ENCODE measurements at regions not wholly inside any gene's neighbourhood (a gene's known extent, or its start where the extent isn't known, plus 50 kb on each side); places are given as distances from the start of the nearest gene placed in this dataset.

DNA sequence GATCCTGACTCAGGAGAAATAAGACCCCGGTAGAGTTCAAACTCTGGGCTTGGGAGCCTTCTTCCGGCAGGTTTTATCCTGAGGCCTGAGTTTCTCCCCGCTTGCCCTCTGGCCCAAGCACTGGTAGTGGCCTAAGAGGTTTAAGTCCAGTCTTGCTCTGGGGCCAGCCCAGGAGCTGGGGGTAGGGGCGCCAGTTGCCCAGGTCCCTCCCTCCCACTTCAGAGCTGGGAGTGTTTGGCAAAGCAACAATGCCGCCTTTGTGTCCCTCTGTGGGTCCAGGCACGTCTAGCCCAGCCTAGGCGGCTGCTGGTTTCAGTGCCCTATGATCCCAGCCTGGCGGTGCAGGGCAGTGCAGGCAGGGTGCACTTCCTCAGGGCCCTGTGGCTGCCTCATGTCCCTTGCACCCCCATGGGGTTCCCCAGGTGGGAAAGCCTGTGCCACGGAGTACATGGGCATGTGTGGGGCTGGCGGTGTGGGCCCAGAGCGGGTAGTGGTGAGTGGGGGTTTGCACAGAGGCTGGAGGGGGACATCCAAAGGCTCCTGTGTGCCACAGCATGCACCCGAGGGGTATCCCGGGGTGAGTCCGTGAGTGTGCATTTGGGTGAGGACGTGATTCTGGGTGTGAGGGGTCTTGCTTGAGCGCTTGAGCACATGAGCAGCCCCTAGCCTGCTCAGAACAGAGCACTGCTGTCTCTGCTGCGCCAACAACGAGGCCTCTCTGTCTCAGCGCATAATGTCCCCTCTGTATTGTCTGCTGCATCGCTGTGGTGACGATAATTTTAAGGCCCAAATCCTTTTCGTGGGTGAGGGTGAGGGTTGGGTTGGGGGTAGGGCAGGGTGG, 61.7 kb upstream of the PSD2 start:
- CTCF ChIA-PET: no interaction called here
- no peak overlapping the region for H3K27ac ChIP-seq (ENCODE audit: low read depth, low read length)
- no peaks in the 10 kb centered on the region for H3K9me3 ChIP-seq (ENCODE audit: control insufficient read depth, insufficient read depth, low read length)
- H3K4me3 ChIP-seq (ENCODE audit: low read depth, low read length): no peak overlapping the region
- H3K27me3 ChIP-seq (ENCODE audit: control insufficient read depth, insufficient read depth, low read length): no peaks in the 10 kb centered on the region
- DNase-seq (ENCODE audit: low read depth, low spot score): no peak
- TF ChIP-seq, protein P1, sequence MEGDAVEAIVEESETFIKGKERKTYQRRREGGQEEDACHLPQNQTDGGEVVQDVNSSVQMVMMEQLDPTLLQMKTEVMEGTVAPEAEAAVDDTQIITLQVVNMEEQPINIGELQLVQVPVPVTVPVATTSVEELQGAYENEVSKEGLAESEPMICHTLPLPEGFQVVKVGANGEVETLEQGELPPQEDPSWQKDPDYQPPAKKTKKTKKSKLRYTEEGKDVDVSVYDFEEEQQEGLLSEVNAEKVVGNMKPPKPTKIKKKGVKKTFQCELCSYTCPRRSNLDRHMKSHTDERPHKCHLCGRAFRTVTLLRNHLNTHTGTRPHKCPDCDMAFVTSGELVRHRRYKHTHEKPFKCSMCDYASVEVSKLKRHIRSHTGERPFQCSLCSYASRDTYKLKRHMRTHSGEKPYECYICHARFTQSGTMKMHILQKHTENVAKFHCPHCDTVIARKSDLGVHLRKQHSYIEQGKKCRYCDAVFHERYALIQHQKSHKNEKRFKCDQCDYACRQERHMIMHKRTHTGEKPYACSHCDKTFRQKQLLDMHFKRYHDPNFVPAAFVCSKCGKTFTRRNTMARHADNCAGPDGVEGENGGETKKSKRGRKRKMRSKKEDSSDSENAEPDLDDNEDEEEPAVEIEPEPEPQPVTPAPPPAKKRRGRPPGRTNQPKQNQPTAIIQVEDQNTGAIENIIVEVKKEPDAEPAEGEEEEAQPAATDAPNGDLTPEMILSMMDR (IDR thresholded peaks at IDR 0.05; ENCODE audit: low read depth, low read length): no peak
- POLR2A ChIA-PET: no interaction called here

DNA sequence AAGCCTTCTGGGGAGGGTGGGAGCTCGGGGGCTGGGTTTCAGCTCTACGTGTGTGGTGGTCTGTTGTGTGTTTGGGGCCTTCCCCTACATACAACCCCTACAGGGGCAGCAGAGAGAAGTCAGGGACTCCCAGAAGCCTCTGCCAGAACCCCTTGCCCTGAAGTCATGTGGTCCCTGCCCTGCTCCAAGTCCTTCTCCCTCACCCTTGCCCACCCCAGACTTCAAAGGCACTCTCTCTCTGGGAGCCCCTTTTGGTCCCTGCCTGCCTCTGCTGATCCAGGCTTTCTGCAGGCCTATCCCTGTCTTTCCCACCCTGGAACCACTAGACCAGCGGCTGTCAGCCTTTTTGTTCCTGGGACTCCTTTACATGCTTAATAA, 61.1 kb upstream of the PSD2 start:
- CTCF ChIA-PET: no interaction called here
- no peaks in the 10 kb centered on the region for H3K27me3 ChIP-seq (ENCODE audit: control insufficient read depth, insufficient read depth, low read length)
- TF ChIP-seq, protein P1 (IDR thresholded peaks at IDR 0.05; ENCODE audit: low read depth, low read length): no peak
- H3K9me3 ChIP-seq (ENCODE audit: control insufficient read depth, insufficient read depth, low read length): no peaks in the 10 kb centered on the region
- DNase-seq (ENCODE audit: low read depth, low spot score): no peak
- POLR2A ChIA-PET: no interaction called here
- no peak overlapping the region for H3K4me3 ChIP-seq (ENCODE audit: low read depth, low read length)
- H3K27ac ChIP-seq (ENCODE audit: low read depth, low read length): no peak overlapping the region

DNA sequence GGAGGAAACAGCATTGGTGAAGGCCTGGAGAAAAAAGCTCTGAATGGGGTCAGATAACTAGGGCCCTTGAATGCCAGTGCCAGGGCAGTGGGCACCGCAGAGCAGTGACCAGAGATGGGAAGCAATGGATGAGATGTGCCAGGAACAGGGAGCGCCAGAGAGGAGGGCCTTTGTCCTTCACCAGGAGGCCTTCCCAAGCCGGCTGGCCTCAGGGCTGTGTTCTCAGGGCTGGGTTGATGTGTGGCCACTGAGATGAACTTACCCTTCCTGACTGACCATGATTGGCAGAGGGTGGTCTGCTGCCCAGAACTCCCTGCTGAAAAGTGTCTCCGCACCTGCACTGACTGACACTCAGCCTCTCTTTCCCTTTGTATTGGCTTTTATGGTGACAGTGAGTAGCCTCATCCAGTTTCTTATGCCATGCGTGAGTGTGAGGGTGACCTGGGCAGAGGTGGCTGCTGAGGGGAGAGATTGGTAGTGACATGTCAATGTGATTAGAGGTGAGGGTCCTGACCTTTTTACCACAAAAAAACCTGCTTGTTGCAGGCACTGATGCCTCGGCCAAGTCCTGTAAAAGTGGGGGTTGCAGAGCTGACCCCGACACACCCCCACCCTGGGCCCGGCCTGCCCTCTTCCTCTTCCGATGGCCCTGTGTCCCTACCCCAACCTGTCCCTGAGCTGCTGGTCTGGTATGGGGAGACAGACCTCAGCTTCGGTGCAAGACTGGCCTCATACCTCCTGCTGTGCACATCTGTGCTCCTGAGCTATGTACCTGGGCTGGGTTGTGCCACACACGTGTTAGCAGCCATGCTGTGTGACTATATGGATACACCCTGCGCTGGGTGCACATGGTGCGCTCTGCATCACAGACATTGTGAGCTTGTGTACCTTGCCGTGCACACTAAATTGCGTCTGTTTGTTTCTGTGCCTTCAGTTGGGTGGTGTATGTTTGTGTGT, 57.1 kb upstream of the PSD2 start:
- ChIA-PET CTCF (interaction anchor here (1.0 to 2.0 kb wide), 2 partner anchors 27 to 105 kb away, joined by 3 to 9 read pairs; no protein-coding TSS in a partner anchor), POLR2A (interaction anchor here (0.8 kb wide), 1 partner anchor 37 kb away, joined by 3 read pairs; no protein-coding TSS in a partner anchor)
- Histone ChIP-seq H3K9me3 (ENCODE audit: control insufficient read depth, insufficient read depth, low read length) (no peaks in the 10 kb centered on the region), H3K27me3 (ENCODE audit: control insufficient read depth, insufficient read depth, low read length) (no peaks in the 10 kb centered on the region), H3K4me3 (ENCODE audit: low read depth, low read length) (no peak overlapping the region), H3K27ac (ENCODE audit: low read depth, low read length) (no peak overlapping the region)
- no peak for DNase-seq (ENCODE audit: low read depth, low spot score)
- TF ChIP-seq, protein P1 (IDR thresholded peaks at IDR 0.05; ENCODE audit: low read depth, low read length): no peak

DNA sequence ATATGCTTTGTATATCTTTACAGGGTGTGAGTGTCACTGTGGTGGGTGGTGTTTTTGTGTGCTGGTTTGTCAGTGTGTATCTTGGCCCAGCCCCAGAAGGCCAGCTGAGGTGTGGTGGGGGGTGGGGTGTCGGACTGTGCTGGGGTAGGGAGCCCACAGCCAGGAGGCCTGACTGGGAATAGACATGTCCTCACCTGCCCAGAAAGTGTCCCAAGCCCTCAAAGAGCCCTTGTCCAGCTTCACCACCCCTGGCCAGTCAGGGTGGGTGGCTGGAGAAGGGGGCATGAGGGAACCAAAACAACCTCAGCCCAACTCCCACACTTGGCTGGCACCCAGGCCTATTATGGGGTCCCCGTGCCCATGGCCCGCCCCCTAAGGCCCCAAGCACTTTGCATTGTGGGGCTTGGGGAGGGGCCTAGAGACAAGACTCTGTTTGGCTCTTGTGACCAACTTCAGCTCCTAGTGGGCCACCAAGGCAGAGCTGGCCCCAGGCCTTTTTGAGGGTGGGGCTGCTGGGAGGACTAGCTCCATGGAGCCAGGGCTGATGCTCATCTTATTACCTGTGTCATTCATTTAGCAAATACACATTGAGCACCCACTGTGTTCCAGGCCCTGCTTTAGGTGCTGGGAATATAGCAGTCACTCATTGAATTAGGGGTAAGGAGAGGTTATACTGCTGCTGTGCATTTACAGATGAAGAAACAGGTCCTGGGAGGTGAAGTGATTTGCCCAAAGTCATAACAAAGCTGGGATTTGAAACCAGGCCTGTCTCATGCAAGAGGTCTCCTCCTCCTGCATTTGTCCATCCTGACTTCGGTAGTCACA, 56.2 kb upstream of the PSD2 start:
- no peaks in the 10 kb centered on the region for H3K27me3 ChIP-seq (ENCODE audit: control insufficient read depth, insufficient read depth, low read length)
- H3K9me3 ChIP-seq (ENCODE audit: control insufficient read depth, insufficient read depth, low read length): no peaks in the 10 kb centered on the region; the same call in 1 of the 2 replicates
- DNase-seq (ENCODE audit: low read depth, low spot score): no peak
- ChIA-PET POLR2A (interaction anchor here (0.8 kb wide), 1 partner anchor 36 kb away, joined by 3 read pairs; no protein-coding TSS in a partner anchor), CTCF (interaction anchor here (0.8 to 2.0 kb wide), 3 partner anchors 26 to 106 kb away, joined by 3 to 9 read pairs (median 3); no protein-coding TSS in a partner anchor)
- TF ChIP-seq, protein P1 (IDR thresholded peaks at IDR 0.05; ENCODE audit: low read depth, low read length): no peak
- H3K27ac ChIP-seq (ENCODE audit: low read depth, low read length): no peak overlapping the region
- H3K4me3 ChIP-seq (ENCODE audit: low read depth, low read length): no peak overlapping the region
